Spleen (tissue), 11 donors: ENCODE measurements at regions not wholly inside any gene's neighbourhood (a gene's known extent, or its start where the extent isn't known, plus 50 kb on each side); places are given as distances from the start of the nearest gene placed in this dataset.
"Not testable (repeated sequence)": the region's sequence is repeated elsewhere in the genome, so short reads cannot be mapped to it uniquely, and the experiment has no call there.

Experiments used
- DNase-seq: peaks from one replicate; pipeline ENCODE4 v3.0.0-alpha.2; 2020
- H3K27ac ChIP-seq, 8 donors: fragments of 200-600 bp; sonication (generic) in 7 of 8; 1 replicate in 4 of 8; 2 replicates in 4 of 8; pipeline versions ENCODE4 v1.5.0 to v1.8.0; 2016 to 2021; ENCODE audit warnings: inconsistent platforms in 4 of 8, mild to moderate bottlenecking in 4 of 8, moderate library complexity in 1 of 8
- H3K27me3 ChIP-seq, 7 donors: fragments of 200-600 bp; sonication (generic) in 6 of 7; replicated peaks in 1 of 7; 1 replicate in 4 of 7; 2 replicates in 3 of 7; pipeline versions ENCODE4 v1.5.0 to v1.8.0; 2016 to 2021; ENCODE audit warnings: inconsistent platforms in 3 of 7, mild to moderate bottlenecking in 1 of 7
- H3K36me3 ChIP-seq, 6 donors: fragments of 200-600 bp; sonication (generic) in 5 of 6; 1 replicate in 4 of 6; 2 replicates in 2 of 6; pipeline versions ENCODE4 v1.5.0 to v1.8.0; 2016 to 2021; ENCODE audit warnings: inconsistent platforms in 2 of 6
- H3K4me1 ChIP-seq, 6 donors: fragments of 200-600 bp; sonication (generic) in 5 of 6; 1 replicate in 3 of 6; 2 replicates in 3 of 6; pipeline versions ENCODE4 v1.5.0 to v1.8.0; 2016 to 2021; ENCODE audit warnings: inconsistent platforms in 3 of 6
- H3K4me3 ChIP-seq, 8 donors: fragments of 200-600 bp; sonication (generic) in 7 of 8; 1 replicate in 4 of 8; 2 replicates in 4 of 8; pipeline versions ENCODE4 v1.5.0 to v1.8.0; 2016 to 2021; ENCODE audit warnings: inconsistent platforms in 4 of 8, mild to moderate bottlenecking in 4 of 8, moderate library complexity in 2 of 8
- H3K9me3 ChIP-seq, 8 donors: fragments of 200-600 bp; sonication (generic) in 7 of 8; 1 replicate in 4 of 8; 2 replicates in 4 of 8; pipeline versions ENCODE4 v1.5.0 to v1.8.0; 2016 to 2021; ENCODE audit warnings: inconsistent platforms in 4 of 8
- WGBS, 5 donors: extraction: QIAGEN DNeasy Blood & Tissue Kit in 3 of 5; methylation state at CpG; one replicate each; pipeline versions ENCODE4 v1.1.5 to v1.1.7; 2013 to 2018; 5-methylcytosine and 5-hydroxymethylcytosine counted together
- intact Hi-C: fragments of 100-400 bp; cut with DNase I; formaldehyde crosslinking; loops from one replicate; pipeline ENCODE4 v1.15.0; 2023; ENCODE audit warnings: low total_unique reads
- small RNA-seq, 4 donors: library from RNA; depleted of rRNA; stranded (forward); fragments of <200 nt; gene quantifications; one replicate each; pipeline ENCODE3, GENCODE V24; 2016
- donor health status: healthy with polysubstance abuse.
- donor health status: DM: no; HTN: no; CAD: no; lungs with moderate emphysema.
- donor health status: DM: no; HTN: no; CAD: no.
- donor health status: Bipolar disorder and iron deficiency.
- donor health status: healthy.
- donor health status: DM: no; HTN: no; CAD: no.
- donor health status: DM: yes; HTN: yes; CAD: no.

GRCh38 chr16:32202585-32202984 is 50.5 kb upstream of the TP53TG3D start:
- intact Hi-C loops, H3K4me3 ChIP-seq, H3K27ac ChIP-seq, H3K4me1 ChIP-seq, H3K36me3 ChIP-seq, H3K27me3 ChIP-seq, H3K9me3 ChIP-seq: not testable (repeated sequence)
- peak; percentile 12 for DNase-seq
- 28 to 65% (median 42%) methylated on average over 6 to 27 of the region's 36 CpGs for WGBS, 5 donors

Small RNA genes lying in the stretch of these regions (small RNA-seq; reads per million reads assigned to genes)
- gene AC133485.4 (0 reads per million in 4 donors), gene AC142381.2 (0 reads per million in 4 donors), gene IGHV1OR16-3 (0 reads per million in 4 donors), gene IGHV3OR16-9 (0 reads per million in 4 donors)
